H1 (cell line): ENCODE measurements at regions not wholly inside any gene's neighbourhood (a gene's known extent, or its start where the extent isn't known, plus 50 kb on each side); places are given as distances from the start of the nearest gene placed in this dataset.

Experiments used
- CTCF ChIA-PET: fragments of 300-600 bp; sonication (Branson Sonifier 250); formaldehyde crosslinking; loops from one replicate; lab custom pipeline; 2021; ENCODE audit not compliant: partially characterized antibody; lab: Charles Lee
- POLR2A ChIA-PET: fragments of 300-600 bp; sonication (Branson Sonifier 250); formaldehyde crosslinking; loops from one replicate; lab custom pipeline; 2021; ENCODE audit warnings: inconsistent platforms; ENCODE audit not compliant: partially characterized antibody; lab: Charles Lee
- DNase-seq, 2 experiments: peaks; one replicate each; pipeline versions ENCODE4 v3.0.0 to v3.0.0-alpha.2; 2010 to 2022; ENCODE audit warnings: low spot score in 2 of 2, low read depth in 1 of 2, mixed read lengths in 1 of 2
- FAIRE-seq: peaks from 2 replicates; lab custom pipeline; 2011; peaks lifted over from hg19 to GRCh38; lab: Jason Lieb, UNC
- H2AFZ ChIP-seq: 2 replicates; pipeline ENCODE4 v1.8.1; 2012; ENCODE audit warnings: low read length, inconsistent platforms
- H2AK5ac ChIP-seq: 2 replicates; pipeline ENCODE4 v1.6.1; 2013; ENCODE audit warnings: low read depth, low read length
- H2BK120ac ChIP-seq: replicated peaks from 2 replicates; pipeline ENCODE3; 2013; ENCODE audit warnings: low read depth, low read length, inconsistent platforms
- H2BK12ac ChIP-seq: 2 replicates; pipeline ENCODE4 v1.6.1; 2013; ENCODE audit warnings: low read depth, low read length
- H2BK15ac ChIP-seq: 2 replicates; pipeline ENCODE4 v1.6.1; 2013; ENCODE audit warnings: low read length
- H2BK20ac ChIP-seq: 2 replicates; pipeline ENCODE4 v1.6.1; 2013; ENCODE audit warnings: low read length
- H2BK5ac ChIP-seq: 2 replicates; pipeline ENCODE4 v1.6.1; 2013; ENCODE audit warnings: low read depth, low read length
- H3K14ac ChIP-seq: 2 replicates; pipeline ENCODE4 v1.6.1; 2013; ENCODE audit warnings: inconsistent platforms; ENCODE audit not compliant: insufficient read length
- H3K18ac ChIP-seq: 2 replicates; pipeline ENCODE4 v1.6.1; 2013; ENCODE audit warnings: low read length; ENCODE audit errors: extremely low read depth
- H3K23ac ChIP-seq: 2 replicates; pipeline ENCODE4 v1.6.1; 2013; ENCODE audit warnings: inconsistent platforms; ENCODE audit not compliant: insufficient read length
- H3K23me2 ChIP-seq: 2 replicates; pipeline ENCODE4 v1.6.1; 2013; ENCODE audit warnings: low read depth, low read length
- H3K27ac ChIP-seq: 2 replicates; pipeline ENCODE4 v1.6.1; 2011; ENCODE audit warnings: low read depth, low read length, inconsistent platforms
- H3K27me3 ChIP-seq, 4 experiments: replicated peaks in 1 of 4; 1 replicate in 1 of 4; 2 replicates in 3 of 4; pipeline versions ENCODE4 v1.6.1 to v1.8.1; 2011 to 2013; ENCODE audit warnings: low read length in 3 of 4, mild to moderate bottlenecking in 3 of 4, inconsistent platforms in 2 of 4, mixed read lengths in 2 of 4, moderate library complexity in 1 of 4; ENCODE audit not compliant: control insufficient read depth in 3 of 4, insufficient read depth in 3 of 4; ENCODE audit errors: extremely low read depth in 1 of 4
- H3K36me3 ChIP-seq, 4 experiments: 2 replicates each; pipeline versions ENCODE4 v1.6.1 to v1.8.1; 2011 to 2013; ENCODE audit warnings: mild to moderate bottlenecking in 4 of 4, low read length in 3 of 4, moderate library complexity in 2 of 4, control low read depth in 1 of 4, inconsistent platforms in 1 of 4; ENCODE audit not compliant: insufficient read depth in 4 of 4, control insufficient read depth in 2 of 4
- H3K4ac ChIP-seq: replicated peaks from 2 replicates; pipeline ENCODE3; 2013; ENCODE audit warnings: low read length, low read depth, mixed read lengths, inconsistent platforms; ENCODE audit not compliant: insufficient read length
- H3K4me1 ChIP-seq, 4 experiments: replicated peaks in 1 of 4; 1 replicate in 1 of 4; 2 replicates in 3 of 4; pipeline versions ENCODE4 v1.6.1 to v1.8.1; 2011 to 2013; ENCODE audit warnings: low read length in 3 of 4, inconsistent platforms in 2 of 4, mixed read lengths in 1 of 4; ENCODE audit not compliant: insufficient read depth in 4 of 4, control insufficient read depth in 3 of 4
- H3K4me2 ChIP-seq, 2 experiments: 2 replicates each; pipeline versions ENCODE4 v1.6.1 to v1.8.1; 2011 to 2013; ENCODE audit warnings: low read depth in 2 of 2, low read length in 2 of 2, control low read depth in 1 of 2, inconsistent platforms in 1 of 2, mild to moderate bottlenecking in 1 of 2; ENCODE audit not compliant: insufficient read depth in 1 of 2
- H3K4me3 ChIP-seq, 4 experiments: fragments of 200-600, 300-600 bp in 1 of 4; sonication (generic), shearing (Covaris generic), sonication (Bioruptor Twin) in 1 of 4; 2 replicates each; pipeline versions ENCODE4 v1.5.1 to v1.8.1; 2011 to 2016; ENCODE audit warnings: low read length in 4 of 4, low read depth in 3 of 4, control low read depth in 2 of 4, inconsistent platforms in 2 of 4, mild to moderate bottlenecking in 2 of 4, mixed read lengths in 1 of 4, moderate library complexity in 1 of 4; ENCODE audit not compliant: insufficient read depth in 2 of 4; ENCODE audit errors: extremely low read depth in 1 of 4
- H3K56ac ChIP-seq: replicated peaks from 2 replicates; pipeline ENCODE3; 2013; ENCODE audit warnings: low read depth, mild to moderate bottlenecking, mixed read lengths, low read length, inconsistent platforms; ENCODE audit not compliant: insufficient read length
- H3K79me1 ChIP-seq: 2 replicates; pipeline ENCODE4 v1.6.1; 2013; ENCODE audit warnings: low read depth, low read length, control low read depth
- H3K79me2 ChIP-seq, 2 experiments: 2 replicates each; pipeline versions ENCODE4 v1.6.1 to v1.8.1; 2012 to 2013; ENCODE audit warnings: low read length in 2 of 2, mild to moderate bottlenecking in 2 of 2, inconsistent platforms in 1 of 2; ENCODE audit not compliant: insufficient read depth in 2 of 2, control insufficient read depth in 1 of 2
- H3K9ac ChIP-seq, 4 experiments: replicated peaks in 1 of 4; 1 replicate in 1 of 4; 2 replicates in 3 of 4; pipeline versions ENCODE4 v1.6.1 to v1.8.1; 2011 to 2013; ENCODE audit warnings: low read depth in 3 of 4, low read length in 3 of 4, control low read depth in 2 of 4, mild to moderate bottlenecking in 2 of 4, moderate library complexity in 2 of 4, inconsistent platforms in 1 of 4; ENCODE audit errors: extremely low read depth in 1 of 4
- H3K9me3 ChIP-seq, 2 experiments: 2 replicates each; pipeline versions ENCODE4 v1.6.1 to v1.8.1; 2012 to 2013; ENCODE audit warnings: mild to moderate bottlenecking in 2 of 2, moderate library complexity in 2 of 2, control low read depth in 1 of 2, inconsistent platforms in 1 of 2, low read depth in 1 of 2, low read length in 1 of 2, mixed read lengths in 1 of 2; ENCODE audit not compliant: insufficient read depth in 2 of 2
- H4K20me1 ChIP-seq, 2 experiments: replicated peaks in 1 of 2; 2 replicates each; pipeline versions ENCODE3 to v1.8.1; 2011 to 2013; ENCODE audit warnings: inconsistent platforms in 2 of 2, low read length in 2 of 2, mild to moderate bottlenecking in 1 of 2; ENCODE audit not compliant: insufficient read depth in 2 of 2, control insufficient read depth in 1 of 2
- H4K5ac ChIP-seq: 2 replicates; pipeline ENCODE4 v1.6.1; 2013; ENCODE audit warnings: low read length, low read depth, mixed read lengths, inconsistent platforms; ENCODE audit not compliant: insufficient read length
- H4K8ac ChIP-seq: 2 replicates; pipeline ENCODE4 v1.8.0; 2013; ENCODE audit warnings: mild to moderate bottlenecking, moderate library complexity, low read length, inconsistent platforms; ENCODE audit not compliant: insufficient read depth; ENCODE audit errors: extremely low read depth
- H4K91ac ChIP-seq: replicated peaks from 2 replicates; pipeline ENCODE3; 2013; ENCODE audit warnings: low read length, mixed read lengths, inconsistent platforms; ENCODE audit not compliant: insufficient read length
- CREB1 ChIP-seq: IDR thresholded peaks from 2 replicates; pipeline ENCODE4 v1.6.1; 2012; ENCODE audit warnings: inconsistent platforms
- GTF2F1 ChIP-seq: IDR thresholded peaks from 2 replicates; pipeline ENCODE4 v1.6.1; 2012; ENCODE audit warnings: low read depth, low read length, improper control_type of control experiment, borderline replicate concordance
- HDAC6 ChIP-seq: IDR thresholded peaks from one replicate; pipeline ENCODE4 v1.7.1; 2012; ENCODE audit warnings: low read depth, mild to moderate bottlenecking, inconsistent platforms, low read length, moderate library complexity
- KDM1A ChIP-seq: fragments of 200-600, 300-600 bp; sonication (generic); IDR thresholded peaks from 2 replicates; pipeline ENCODE4 v1.7.1; 2016; ENCODE audit warnings: mild to moderate bottlenecking, low read length, borderline replicate concordance
- NANOG ChIP-seq: IDR thresholded peaks from 2 replicates; pipeline ENCODE4 v1.6.1; 2011; ENCODE audit warnings: low read length, low read depth, mild to moderate bottlenecking, inconsistent platforms; ENCODE audit not compliant: insufficient read depth, poor library complexity, severe bottlenecking
- PHF8 ChIP-seq: fragments of 200-600 bp; sonication (generic); conservative IDR thresholded peaks from 2 replicates; pipeline ENCODE4 v1.7.1; 2012; ENCODE audit warnings: low read depth, mild to moderate bottlenecking, inconsistent platforms, low read length, moderate library complexity
- POLR2A ChIP-seq, 2 experiments: IDR thresholded peaks; 1 replicate in 1 of 2; 2 replicates in 1 of 2; pipeline ENCODE4 v1.6.1; 2011; ENCODE audit warnings: low read depth in 2 of 2, low read length in 2 of 2, mild to moderate bottlenecking in 2 of 2; ENCODE audit errors: control extremely low read depth in 1 of 2
- TBP ChIP-seq: IDR thresholded peaks from 2 replicates; pipeline ENCODE4 v1.6.1; 2011; ENCODE audit warnings: low read depth, low read length, improper control_type of control experiment
- WGBS, 2 experiments: shearing (Covaris generic) in 1 of 2; methylation state at CpG; one replicate each; pipeline versions ENCODE4 v1.1.6 to v1.1.7; 2013 to 2015; ENCODE audit warnings: low lambda C conversion rate in 2 of 2, mixed read lengths in 2 of 2, inconsistent platforms in 1 of 2, low coverage in 1 of 2, missing lambda C conversion rate in 1 of 2; ENCODE audit not compliant: insufficient replicate concordance in 2 of 2, insufficient coverage in 1 of 2, insufficient read length in 1 of 2; ENCODE audit errors: extremely low coverage in 1 of 2, missing lambda C conversion rate in 1 of 2; 5-methylcytosine and 5-hydroxymethylcytosine counted together

DNA sequence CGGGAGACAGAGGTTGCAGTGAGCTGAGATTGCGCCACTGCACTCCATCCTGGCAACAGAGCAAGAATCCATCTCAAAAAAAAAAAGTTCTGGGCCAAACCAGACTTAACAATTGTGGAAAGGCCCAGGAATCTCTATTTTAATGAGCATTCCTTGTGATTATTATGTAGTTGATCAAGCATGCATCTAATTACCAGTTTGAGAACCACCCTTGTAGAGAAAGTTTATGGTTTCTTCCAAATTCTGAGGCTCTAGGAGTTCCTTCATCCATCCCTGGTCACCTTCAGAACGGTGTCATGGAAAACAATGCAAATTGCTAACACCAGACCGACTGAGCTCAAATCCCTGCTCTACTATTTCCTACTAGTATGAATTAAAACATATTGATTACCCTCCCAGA, 246.3 kb upstream of the KLHL29 start:
- Histone ChIP-seq H2AK5ac (no peak overlapping the region), H3K14ac (no peak overlapping the region), H2BK20ac (no peak overlapping the region), H3K27ac (no peak overlapping the region), H3K18ac (no peak overlapping the region), H4K8ac (no peak overlapping the region), H3K36me3 (no peaks in the 10 kb centered on the region), H4K91ac (no peak overlapping the region), H2AFZ (no peak overlapping the region), H3K23ac (no peak overlapping the region), H4K5ac (no peak overlapping the region), H2BK15ac (no peak overlapping the region), H2BK12ac (no peak overlapping the region), H3K56ac (no peak overlapping the region), H3K4me2 (no peak overlapping the region), H3K79me2 (no peaks in the 10 kb centered on the region), H3K9ac (no peak overlapping the region), H2BK5ac (no peak overlapping the region), H3K4me3 (no peak overlapping the region), H3K4me1 (0 out of 7 replicates have a peak, but pooled peaks cover 0 to 2% (median 2%) of the 10 kb centered on the region in 4 experiments), H3K9me3 (no peaks in the 10 kb centered on the region), H3K27me3 (no peaks in the 10 kb centered on the region), H4K20me1 (no peaks in the 10 kb centered on the region), H2BK120ac (no peak overlapping the region), H3K4ac (no peak overlapping the region), H3K23me2 (no peaks in the 10 kb centered on the region), H3K79me1 (no peaks in the 10 kb centered on the region)
- ChIA-PET CTCF (interaction anchor here (0.5 kb wide), 1 partner anchor 1509 kb away, joined by 3 read pairs; no protein-coding TSS in a partner anchor), POLR2A (no interaction called here)
- DNase-seq, result no peak
- 94% methylated on average over 4 of the region's 4 CpGs; no CpG with 5 or more reads in 1 of the 2 experiments for WGBS, 2 experiments
- no peak for FAIRE-seq
- TF ChIP-seq HDAC6 (no peak), GTF2F1 (no peak), KDM1A (no peak), CREB1 (no peak), NANOG (no peak), POLR2A (IDR thresholded peaks at IDR 0.05; ENCODE audit: control extremely low read depth in 1 of 2, low read depth in 2 of 2, low read length in 2 of 2) (no peak), PHF8 (no peak), TBP (no peak)
